ENCODE measurements at regions not wholly inside any gene's neighbourhood (a gene's known extent, or its start where the extent isn't known, plus 50 kb on each side); places are given as distances from the start of the nearest gene placed in this dataset.

DNA sequence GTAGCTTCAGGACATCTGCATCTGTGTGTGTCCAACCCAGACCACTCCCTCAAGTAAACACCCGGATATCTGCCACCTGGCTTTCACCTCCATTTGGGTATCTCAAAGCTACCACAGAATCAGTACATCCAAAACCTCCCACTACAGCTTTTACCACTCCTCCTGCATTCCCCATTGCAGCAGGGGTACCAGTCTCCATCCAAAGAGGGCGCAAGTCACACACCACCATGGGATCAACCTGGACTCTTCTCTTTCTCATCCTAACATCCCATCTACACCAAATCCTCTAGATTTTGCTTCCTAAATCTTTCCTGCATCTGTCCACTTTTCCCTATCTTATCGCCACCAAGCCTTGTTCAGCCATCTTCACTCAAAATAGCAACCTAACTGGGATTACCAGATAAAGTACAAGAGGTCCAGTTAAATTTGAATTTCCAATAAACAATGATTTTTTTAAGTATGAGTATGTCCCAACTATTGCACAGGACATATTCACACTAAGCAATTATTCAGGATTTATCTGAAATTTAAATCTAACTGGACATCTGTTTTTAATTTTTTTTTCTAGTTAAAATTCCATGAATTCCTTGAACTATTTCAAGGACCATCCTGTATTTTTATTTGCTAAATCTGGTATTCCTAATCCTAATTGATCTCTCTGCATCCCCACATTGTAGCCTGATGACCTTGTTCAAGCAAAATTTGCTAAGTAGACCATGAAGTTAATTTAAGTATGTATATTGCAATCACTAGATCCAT is 164.3 kb upstream of the MLN start:
- DNase-seq (ENCODE audit: low spot score in 2 of 2) (no peak), FAIRE-seq (no peak)

DNA sequence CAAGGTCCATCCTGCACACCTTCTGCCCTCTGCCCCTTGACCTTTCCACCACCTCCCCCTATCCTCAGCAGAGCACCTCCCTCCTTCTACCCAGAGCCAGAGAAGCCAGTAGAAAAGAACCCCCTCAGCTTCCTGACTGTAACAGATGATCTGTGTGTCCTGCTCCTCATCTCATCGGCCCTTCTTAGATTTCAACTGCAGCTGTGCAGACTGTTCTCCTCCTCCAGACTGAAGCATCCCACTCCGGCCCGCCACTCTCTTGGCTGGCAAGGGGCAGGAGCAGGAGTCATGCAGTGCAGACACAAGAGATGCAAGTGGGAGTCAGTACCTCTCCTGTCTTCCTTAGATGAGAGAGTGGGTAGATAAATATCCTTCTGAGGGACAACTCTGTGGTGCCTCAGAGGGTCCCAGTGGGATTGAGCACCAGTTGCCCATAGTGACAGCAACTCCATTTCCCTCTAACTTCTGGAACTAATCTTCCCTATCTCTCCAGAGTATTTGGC is 163.5 kb upstream of the MLN start:
- no peak for DNase-seq (ENCODE audit: low spot score in 2 of 2)
- FAIRE-seq: no peak

DNA sequence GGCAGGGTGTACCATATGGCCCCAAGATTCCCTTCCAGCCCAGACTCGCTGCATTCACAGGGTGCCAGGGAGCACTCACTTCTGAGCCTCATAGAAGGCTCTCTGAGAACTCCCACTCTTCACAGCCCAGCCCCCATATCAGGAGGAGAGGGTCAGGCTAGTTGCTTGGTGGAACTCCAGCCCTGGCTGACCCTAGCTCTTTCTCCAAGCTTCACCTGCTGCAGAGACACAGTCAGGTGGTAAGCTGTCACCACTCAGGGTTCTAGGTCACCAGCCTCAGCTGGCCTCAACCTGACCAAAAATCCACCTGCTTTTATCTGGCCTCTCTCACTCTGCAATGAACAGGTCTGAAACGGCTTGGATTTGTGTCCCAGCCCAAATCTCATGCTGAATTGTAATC is 162.7 kb upstream of the MLN start:
- DNase-seq (ENCODE audit: low spot score in 2 of 2) (no peak), FAIRE-seq (no peak)

DNA sequence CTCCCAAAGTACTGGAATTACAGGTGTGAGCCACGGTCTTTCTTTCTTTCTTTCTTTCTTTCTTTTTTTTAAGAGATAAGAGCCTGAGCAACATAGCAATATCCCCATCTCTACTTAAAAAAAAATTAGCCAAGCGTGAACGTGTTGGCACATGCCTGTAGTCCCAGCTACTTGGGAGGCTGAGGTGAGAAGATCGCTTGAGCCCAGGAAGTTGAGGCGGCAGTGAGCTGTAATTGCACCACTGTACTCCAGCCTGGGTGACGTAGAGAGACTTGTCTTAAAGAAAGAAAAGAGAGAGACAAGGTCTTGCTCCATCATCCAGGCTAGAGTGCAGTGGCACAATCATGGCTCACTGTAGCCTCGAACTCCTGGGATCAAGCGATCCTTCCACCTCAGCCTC is 162.0 kb upstream of the MLN start:
- no peak for FAIRE-seq

DNA sequence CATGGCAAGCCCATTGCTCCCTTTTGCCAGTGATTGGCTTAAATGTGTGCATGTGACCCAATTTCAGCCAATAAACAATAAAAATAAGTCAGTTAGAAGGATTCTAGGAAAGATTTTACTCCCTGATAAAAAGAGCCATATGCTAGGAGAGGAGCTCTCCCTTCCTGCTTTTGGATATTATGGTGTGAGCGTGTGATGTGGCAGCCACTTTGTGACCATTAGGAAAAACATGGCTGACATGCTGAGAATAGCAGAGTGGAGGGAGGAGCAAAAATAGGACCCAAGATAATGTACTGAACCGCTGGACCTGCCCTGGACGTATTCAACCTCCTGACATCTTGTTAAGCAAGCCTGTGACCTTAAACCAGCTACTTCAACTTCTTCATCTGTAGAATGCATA is 160.6 kb upstream of the MLN start:
- FAIRE-seq (no peak), DNase-seq (ENCODE audit: low spot score in 2 of 2) (no peak)

More for the DNA sequence above, 162.0 kb upstream of the MLN start:
- DNase-seq (ENCODE audit: low spot score in 2 of 2): no peak

DNA sequence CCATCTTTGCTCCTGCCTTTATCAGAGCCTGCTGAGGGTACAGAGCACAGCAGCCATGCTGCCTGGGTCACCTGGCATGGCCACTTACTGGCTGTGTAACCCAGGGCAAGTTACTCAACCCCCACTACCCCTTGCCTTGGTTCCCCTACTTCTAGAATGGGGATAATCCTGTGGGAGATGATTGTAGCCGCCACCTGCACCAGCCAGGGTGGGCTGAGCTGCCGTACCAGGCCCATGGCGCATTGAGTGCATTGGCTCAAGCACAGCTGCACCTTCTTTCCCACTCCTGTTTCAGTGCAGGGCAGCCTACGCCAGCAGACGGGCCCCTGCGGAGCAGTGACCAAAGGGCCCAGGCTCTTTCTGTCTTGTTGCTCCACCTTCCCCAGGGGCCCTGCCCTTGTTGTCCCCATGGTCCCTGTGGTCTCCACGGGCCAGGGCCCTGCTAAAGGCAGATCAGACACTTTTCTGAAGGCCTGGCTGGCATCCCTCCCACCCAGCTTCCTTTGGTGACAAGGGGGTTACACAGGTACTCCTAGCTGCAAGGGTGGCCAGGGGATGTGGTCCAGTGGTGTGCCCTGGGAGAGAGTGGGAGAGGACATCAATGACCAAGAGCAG is 159.4 kb upstream of the MLN start:
- DNase-seq (ENCODE audit: low spot score in 2 of 2) (no peak), FAIRE-seq (no peak)

DNA sequence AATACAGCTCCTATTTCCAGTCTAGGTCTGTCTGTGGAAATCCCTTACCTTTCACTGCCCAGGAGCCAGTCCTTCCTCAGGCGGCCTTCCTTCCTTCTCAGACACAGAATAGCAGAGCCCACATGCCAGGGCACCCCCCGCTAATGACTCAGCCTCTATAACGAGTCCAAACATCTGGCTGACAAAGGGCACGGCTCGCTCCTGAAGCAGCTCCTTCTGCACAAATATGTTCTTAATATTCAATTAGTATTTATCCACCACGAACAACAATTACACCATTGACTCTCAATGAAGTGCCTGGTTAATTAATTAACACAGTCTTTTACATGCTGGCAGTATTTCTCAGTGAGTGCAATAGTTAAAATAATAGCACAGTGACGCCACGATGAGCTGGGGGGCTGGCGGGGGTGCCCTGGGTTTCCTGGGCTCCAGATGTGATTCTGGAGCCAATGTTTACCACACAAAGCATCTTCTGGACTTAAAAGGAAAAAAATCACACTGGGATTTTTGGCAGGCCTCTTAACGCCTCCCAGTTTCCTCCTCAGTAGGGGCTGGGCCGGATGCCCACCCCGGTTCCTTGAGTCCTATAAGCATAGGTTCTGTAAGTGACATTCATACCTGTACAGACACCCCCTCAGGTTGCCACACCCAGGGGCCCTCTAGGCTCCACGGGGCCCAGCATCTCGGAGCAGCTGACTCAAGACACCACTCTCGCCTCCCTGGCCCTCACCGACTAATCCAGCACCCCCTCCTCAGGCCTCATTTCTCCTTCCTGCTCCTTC is 158.6 kb upstream of the MLN start:
- FAIRE-seq: no peak
- no peak for DNase-seq (ENCODE audit: low spot score in 2 of 2)

DNA sequence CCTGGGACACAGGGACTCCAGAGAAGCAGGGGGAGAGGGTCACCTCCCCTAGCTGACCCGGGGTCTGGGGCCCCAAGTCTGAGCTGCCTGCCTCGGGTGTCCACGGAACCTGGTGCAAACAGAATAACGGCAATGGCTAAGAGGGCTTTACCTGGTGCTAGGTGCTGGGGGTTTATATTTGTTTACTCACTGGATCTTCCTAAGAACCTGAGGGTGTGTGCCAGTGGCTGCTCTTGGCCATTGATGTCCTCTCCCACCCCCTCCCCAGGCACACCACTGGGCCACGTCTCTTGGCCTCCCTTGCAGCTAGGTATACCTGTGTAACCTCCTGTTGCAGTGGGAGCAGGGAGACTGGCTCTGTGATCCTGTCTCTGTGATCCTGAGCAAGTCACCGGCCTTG is 157.9 kb upstream of the MLN start:
- FAIRE-seq (no peak), DNase-seq (ENCODE audit: low spot score in 2 of 2) (no peak)

DNA sequence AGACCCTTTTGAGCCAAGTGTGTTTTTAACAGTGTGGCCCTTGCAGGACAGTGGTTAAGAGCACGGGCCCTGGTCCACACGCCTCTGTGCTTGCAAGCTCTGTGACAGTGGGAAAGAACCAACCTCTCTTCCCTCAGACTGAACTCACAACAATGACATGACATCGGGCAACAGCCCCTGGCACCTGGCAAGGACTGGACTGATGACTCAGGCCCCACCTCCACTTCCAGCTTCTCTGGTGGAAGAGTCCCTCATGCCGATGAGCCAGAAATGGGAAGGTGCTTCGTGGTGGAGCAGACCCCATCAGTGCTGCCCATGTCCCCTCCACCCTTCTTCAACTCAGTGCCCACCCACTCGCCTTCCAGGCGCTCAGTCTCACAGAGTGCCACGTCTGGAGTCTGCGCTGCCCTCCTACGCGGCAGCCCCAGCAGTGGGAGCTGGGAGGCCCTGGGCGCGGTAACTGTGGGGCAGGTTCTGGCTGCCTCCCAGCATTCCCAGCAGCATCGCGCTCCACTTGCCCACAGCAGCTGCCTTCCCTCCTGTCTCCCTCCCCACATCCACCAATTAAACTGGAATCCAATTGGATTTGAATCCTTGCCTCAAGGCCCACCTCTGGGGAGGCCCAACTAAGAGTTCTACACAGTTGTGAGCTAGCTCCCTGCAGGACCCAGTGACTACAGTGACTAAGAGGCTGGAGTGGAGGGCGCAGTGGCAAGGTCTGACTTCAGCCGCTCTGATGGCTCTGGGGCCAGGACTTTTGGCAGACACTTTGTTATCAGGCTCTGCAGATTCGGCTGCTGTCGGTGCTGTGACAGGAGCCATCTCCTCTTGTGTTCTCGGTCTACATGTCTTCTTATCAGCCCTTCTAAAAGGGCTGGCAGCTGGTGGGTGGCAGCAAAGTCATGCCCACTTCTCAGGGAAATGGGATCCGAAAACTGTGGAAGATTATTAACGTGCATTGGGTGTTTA is 156.8 kb upstream of the MLN start:
- no peak for DNase-seq (ENCODE audit: low spot score in 2 of 2)
- FAIRE-seq: no peak

DNA sequence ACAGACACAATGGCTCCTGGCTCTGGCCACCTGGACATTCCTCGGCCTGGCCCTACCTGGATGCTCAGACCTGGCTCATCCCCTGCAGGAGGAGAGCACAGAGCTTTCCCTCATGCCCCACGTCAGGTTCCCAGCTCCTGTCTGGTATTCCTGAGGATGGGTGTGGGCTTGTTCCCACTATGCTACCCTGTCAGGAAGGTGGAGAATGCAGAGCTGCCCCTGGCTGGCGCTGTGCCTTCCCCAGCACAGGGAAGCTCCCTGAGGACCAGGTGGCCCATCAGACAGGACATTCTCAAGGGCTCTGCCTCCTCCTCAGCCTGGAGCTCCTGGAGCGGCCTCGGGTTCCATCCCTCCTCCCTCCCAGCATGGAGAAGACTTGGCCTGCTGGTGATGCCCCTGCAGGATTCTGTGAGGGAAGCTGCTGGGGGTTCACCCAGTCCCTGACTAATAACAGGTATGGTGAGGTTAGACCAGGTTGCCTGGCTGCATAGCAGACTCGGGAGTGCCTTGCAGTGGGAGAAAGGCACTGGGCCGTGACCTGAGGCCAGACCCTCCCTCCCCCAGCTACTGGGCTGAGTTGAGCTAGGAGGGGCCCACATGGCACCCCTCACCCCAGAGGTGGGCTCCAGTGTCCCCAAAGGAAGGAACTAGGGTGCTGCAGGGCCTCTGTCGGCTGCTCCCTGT is 156.0 kb upstream of the MLN start:
- DNase-seq (ENCODE audit: low spot score in 2 of 2): no peak
- no peak for FAIRE-seq

DNA sequence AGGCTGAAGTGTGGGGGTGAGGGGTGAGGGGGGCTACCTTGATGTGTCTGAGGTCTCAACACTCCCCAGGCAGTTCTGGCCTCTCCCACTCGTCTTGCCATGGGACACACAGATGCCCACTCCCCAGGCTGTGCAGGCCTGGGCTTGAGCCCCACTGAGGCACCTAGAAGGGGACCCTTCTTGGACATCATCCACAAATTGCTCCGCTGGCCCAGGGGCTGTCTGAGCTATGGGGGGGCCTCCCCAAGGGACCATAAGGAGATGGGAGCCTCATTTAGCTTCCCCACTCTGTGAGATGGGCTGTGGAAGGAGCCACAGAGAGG is 155.5 kb upstream of the MLN start:
- no peak for DNase-seq (ENCODE audit: low spot score in 2 of 2)
- FAIRE-seq: no peak

DNA sequence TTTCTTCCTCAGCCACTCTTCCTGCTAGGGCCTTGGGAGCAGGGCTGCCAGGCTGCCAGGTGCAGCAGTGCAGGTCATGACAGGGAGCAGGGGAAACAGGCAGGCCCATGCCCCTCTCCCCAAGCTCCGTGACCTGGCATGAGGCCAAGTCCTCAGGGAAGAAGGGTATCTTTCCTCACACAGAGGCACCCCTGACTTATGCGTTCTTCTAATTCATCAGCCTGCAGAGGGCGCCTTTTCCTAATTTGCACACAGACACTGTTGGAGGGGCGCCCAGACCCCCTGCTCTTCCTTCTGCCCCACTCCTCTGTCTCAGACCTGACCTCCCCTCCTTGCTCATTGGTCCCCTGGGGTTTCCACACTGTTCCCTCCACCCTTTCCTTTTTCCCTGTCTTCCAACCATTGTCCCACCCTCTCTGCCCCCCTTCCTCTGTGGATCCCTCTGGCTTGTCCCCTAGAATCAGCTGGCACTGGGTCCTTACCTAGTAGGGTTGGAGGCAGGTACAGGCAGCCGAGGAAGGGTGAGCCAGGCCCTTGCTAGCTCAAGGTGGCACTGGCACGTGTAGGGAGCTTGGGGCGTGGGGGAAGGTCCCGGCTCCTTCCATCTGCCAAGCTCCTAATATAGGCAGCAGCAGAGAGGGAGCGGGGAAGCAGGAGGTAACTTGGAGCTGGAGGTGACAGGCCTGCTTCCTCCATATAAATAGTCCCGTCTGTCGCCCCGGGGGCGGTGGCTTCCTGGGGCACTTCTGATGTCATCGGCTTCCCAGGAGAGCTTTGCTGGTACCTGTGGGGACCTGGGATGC is 154.9 kb upstream of the MLN start:
- FAIRE-seq: no peak
- DNase-seq (ENCODE audit: low spot score in 2 of 2): no peak

DNA sequence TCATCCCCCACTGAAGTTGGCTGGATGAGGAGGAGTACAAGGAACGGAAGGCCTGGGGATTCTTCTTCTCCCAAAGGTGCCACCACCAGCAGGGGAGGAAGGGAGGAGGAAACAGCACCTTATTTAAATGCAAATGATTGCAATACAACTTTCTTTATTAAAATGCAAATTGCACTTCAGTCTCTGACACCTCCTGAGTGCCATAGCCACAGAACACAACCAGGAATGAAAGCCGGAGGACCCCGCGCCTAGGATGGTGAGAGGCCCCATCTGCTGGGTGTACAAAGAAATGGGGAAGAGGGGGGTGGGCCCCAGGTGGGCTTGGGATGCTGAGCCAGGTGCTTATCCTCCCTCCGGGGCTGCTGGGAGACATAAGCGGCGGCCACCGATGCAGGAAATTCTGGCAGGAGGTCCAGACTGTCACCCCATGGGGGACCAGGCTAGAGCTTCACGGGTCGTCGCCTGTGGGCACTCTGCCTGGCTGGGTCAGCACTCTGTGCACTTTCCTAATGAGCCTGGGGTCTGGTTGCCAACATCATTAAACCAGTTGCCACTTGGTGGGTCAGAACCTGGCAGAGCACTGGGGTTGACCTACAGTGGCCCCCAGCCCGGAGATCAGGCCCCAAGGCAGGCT is 154.2 kb upstream of the MLN start:
- DNase-seq (ENCODE audit: low spot score in 2 of 2) (no peak), FAIRE-seq (no peak)

DNA sequence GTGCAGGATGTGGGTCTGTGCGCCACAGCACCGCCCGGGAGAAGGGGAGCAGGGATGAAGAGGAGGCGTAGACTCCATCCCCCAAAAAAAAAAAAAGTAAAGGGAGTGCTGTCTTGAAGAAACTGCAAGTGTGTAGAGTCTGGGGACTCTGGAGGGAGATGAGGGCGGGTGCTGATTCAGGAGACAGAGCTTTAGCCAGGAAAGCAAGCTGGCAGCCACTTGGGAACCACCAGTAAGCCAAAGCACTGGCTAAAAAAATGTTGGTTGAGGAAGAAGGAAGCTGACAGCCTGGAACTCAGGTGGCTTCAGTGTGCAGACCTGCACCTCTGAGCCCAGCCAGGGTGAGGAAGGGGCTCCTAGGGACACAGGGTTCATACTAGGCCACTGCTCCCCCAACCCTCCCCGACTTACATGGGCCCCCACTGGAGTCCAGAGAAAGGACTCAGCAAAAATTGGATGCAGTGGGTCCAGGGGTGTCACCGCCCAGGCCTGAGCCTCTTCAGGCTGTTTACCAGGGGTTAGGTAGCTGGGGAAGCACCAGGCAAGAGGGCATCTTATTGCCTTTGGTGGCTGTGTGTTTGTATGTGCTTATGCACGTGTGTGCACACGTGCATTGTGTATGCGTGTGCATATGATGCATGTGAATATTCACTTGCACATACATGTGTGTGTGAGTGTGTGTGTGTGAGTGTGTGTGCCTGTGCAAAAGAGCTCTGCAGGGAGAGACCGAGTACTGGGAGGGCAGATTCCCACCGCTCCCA is 153.5 kb upstream of the MLN start:
- DNase-seq (ENCODE audit: low spot score in 2 of 2) (no peak), FAIRE-seq (no peak)

DNA sequence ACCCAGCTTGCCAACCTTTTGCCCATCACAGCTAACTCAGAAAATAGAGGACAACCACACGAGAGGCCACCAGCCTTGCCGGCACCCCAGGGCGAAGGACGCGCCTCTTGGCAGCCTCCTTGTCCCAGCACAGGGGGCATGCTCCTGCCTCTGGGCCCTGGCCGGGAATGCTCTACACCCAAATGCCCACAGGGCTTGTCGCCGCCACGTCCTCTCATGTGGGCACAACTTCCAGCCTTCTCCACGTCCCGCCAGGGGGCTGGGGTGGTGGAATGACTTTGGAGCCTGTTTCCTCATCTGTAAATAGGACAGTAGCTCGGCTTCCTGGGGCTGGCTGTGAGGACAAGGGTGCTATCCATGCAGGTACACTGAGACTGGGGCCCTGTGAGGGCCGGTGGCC is 152.4 kb upstream of the MLN start:
- no peak for FAIRE-seq
- DNase-seq (ENCODE audit: low spot score in 2 of 2): no peak

DNA sequence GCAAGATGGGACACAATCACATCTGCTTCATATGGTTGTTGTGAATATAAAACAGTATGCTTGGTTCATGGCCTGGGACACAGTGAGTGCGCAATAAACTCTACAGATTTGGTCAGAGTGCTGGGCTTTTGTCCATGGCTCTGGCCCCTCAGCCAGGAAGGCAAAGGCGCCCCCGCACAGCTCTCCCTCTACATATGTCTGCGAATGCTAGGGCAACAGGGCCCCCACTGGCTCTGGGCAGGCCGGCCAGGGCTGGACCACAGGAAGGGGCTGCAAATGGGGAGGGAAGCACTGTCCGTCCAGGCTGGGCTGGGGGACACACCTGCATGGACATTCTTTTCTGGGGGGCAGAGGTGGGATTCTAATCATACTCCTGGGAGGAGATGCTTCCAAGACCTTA is 151.8 kb upstream of the MLN start:
- DNase-seq (ENCODE audit: low spot score in 2 of 2) (no peak), FAIRE-seq (no peak)

DNA sequence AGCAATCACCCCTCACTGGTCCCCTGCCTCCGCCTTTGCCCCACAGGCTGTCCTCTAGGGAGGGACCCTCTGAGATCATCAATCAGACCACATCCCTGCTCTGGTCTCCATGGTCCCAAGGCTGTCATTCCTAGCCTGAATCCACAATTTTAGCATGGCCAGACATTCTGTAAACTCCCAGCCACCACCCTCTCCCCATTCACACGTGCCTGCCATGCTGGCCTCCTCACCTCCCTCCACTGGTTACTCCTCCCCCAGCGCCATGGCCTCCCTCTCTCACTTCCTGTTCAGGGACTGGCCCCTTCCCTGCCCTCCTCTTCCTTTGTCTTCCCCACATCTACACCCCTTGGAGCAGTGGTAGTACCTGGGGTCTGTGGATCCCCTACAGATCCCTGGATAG is 150.7 kb upstream of the MLN start:
- FAIRE-seq: no peak

DNA sequence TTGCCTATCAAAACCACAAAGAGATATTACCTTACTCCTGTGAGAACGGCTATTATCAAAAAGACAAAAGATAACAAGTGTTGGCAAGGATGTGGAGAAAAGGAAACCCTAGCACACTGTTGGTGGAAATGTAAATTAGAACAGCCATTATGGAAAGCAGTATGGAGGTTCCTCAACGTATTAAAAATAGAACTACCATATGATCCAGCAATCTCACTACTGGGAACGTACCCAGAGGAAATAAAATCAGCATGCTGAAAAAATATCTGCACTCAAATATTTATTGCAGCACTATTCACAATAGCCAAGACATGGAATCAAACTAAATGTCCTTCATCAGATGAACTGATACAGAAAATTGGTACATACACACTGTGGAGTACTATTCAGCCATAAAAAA is 149.4 kb upstream of the MLN start:
- FAIRE-seq (no peak), DNase-seq (ENCODE audit: low spot score in 2 of 2) (no peak)

More for the DNA sequence above, 150.7 kb upstream of the MLN start:
- no peak for DNase-seq (ENCODE audit: low spot score in 2 of 2)
